Tibial nerve (tissue), 3 donors: ENCODE measurements at regions not wholly inside any gene's neighbourhood (a gene's known extent, or its start where the extent isn't known, plus 50 kb on each side); places are given as distances from the start of the nearest gene placed in this dataset.

Source experiments
- CTCF ChIP-seq, 5 experiments: fragments of 200-600 bp in 3 of 5; fragments of 450-650 bp in 2 of 5; sonication (generic) in 3 of 5; IDR thresholded peaks; one replicate each; pipeline ENCODE4 v1.5.1; 2016 to 2019; ENCODE audit warnings: antibody characterized with exemption in 5 of 5, mild to moderate bottlenecking in 3 of 5, moderate library complexity in 2 of 5
- POLR2A ChIP-seq, 2 donors: fragments of 450-650 bp; IDR thresholded peaks; one replicate each; pipeline ENCODE4 v1.6.1; 2017; ENCODE audit warnings: antibody characterized with exemption in 2 of 2, mild to moderate bottlenecking in 2 of 2, moderate library complexity in 2 of 2

GRCh38 chr2:15769676-15770547 lies 170.4 kb upstream of the MYCN start:
- TF ChIP-seq CTCF (IDR thresholded peaks at IDR 0.05) (no peak), POLR2A (IDR thresholded peaks at IDR 0.05) (no peak)
